LHCN-M2 (cell line): ENCODE measurements at regions not wholly inside any gene's neighbourhood (a gene's known extent, or its start where the extent isn't known, plus 50 kb on each side); places are given as distances from the start of the nearest gene placed in this dataset.
A peak's percentile ranks its signal among the peaks of the same experiment; 100 is the strongest.
"Not testable (repeated sequence)": the region's sequence is repeated elsewhere in the genome, so short reads cannot be mapped to it uniquely, and the experiment has no call there.

Experiments
- DNase-seq: peaks from one replicate; pipeline ENCODE4 v3.0.0-alpha.2; 2012; ENCODE audit warnings: low read depth

GRCh38 chr1:242735323-242735722 lies 210.8 kb upstream of the PLD5 start:
- DNase-seq, result no peak

GRCh38 chr1:242731446-242731845 lies 206.9 kb upstream of the PLD5 start:
- peak; percentile 5 for DNase-seq

- no peak for DNase-seq
Observed at GRCh38 chr1:242728696-242729095, 204.2 kb upstream of the PLD5 start.

GRCh38 chr1:242723044-242723716 lies 198.7 kb upstream of the PLD5 start:
- no peak for DNase-seq

- DNase-seq, result no peak
Observed at GRCh38 chr1:242718967-242719366, 194.5 kb upstream of the PLD5 start.

- DNase-seq, result no peak
Observed at GRCh38 chr1:242712248-242712647, 187.8 kb upstream of the PLD5 start.

- no peak for DNase-seq
Observed at GRCh38 chr1:242710847-242711246, 186.3 kb upstream of the PLD5 start.

GRCh38 chr1:242710286-242710685 lies 185.8 kb upstream of the PLD5 start:
- DNase-seq, result no peak

- no peak for DNase-seq
Observed at GRCh38 chr1:242703467-242703866, 179.0 kb upstream of the PLD5 start.

- peak; percentile 10 for DNase-seq
Observed at GRCh38 chr1:242692988-242693387, 168.5 kb upstream of the PLD5 start.

GRCh38 chr1:242691610-242691945 lies 167.1 kb upstream of the PLD5 start:
- no peak for DNase-seq

GRCh38 chr1:242690849-242691609 lies 166.5 kb upstream of the PLD5 start:
- no peak for DNase-seq

- no peak for DNase-seq
Observed at GRCh38 chr1:242689378-242689777, 164.9 kb upstream of the PLD5 start.

GRCh38 chr1:242674951-242675645 lies 150.6 kb upstream of the PLD5 start:
- DNase-seq, result no peak

- no peak for DNase-seq
Observed at GRCh38 chr1:242673652-242674051, 149.2 kb upstream of the PLD5 start.

GRCh38 chr1:242673165-242673564 lies 148.7 kb upstream of the PLD5 start:
- not testable (repeated sequence) for DNase-seq

- DNase-seq, result no peak
Observed at GRCh38 chr1:242670019-242670418, 145.5 kb upstream of the PLD5 start.

GRCh38 chr1:242662886-242663285 lies 138.4 kb upstream of the PLD5 start:
- no peak for DNase-seq

- not testable (repeated sequence) for DNase-seq
Observed at GRCh38 chr1:242653772-242654171, 129.3 kb upstream of the PLD5 start.

GRCh38 chr1:242651817-242652216 lies 127.3 kb upstream of the PLD5 start:
- peak; percentile 5 for DNase-seq

GRCh38 chr1:242641461-242641860 lies 117.0 kb upstream of the PLD5 start:
- DNase-seq, result no peak

GRCh38 chr1:242639104-242639503 lies 114.6 kb upstream of the PLD5 start:
- DNase-seq, result no peak

- no peak for DNase-seq
Observed at GRCh38 chr1:242634732-242635131, 110.2 kb upstream of the PLD5 start.
